Neuronal stem cell (in vitro differentiated cells): ENCODE measurements at regions not wholly inside any gene's neighbourhood (a gene's known extent, or its start where the extent isn't known, plus 50 kb on each side); places are given as distances from the start of the nearest gene placed in this dataset.

Source experiments
- DNase-seq: peaks from one replicate; pipeline ENCODE4 v3.0.0-alpha.2; 2013; ENCODE audit warnings: low spot score
- H2AFZ ChIP-seq: one replicate; pipeline ENCODE4 v1.6.1; 2013; ENCODE audit warnings: mild to moderate bottlenecking, low read length, inconsistent platforms
- H2AK5ac ChIP-seq: 2 replicates; pipeline ENCODE4 v1.6.1; 2013; ENCODE audit warnings: low read depth, mild to moderate bottlenecking, inconsistent platforms, low read length, moderate library complexity, mixed read lengths
- H2BK120ac ChIP-seq: 2 replicates; pipeline ENCODE4 v1.6.1; 2013; ENCODE audit warnings: low read depth, mild to moderate bottlenecking, inconsistent platforms, low read length, moderate library complexity, mixed read lengths
- H2BK12ac ChIP-seq: one replicate; pipeline ENCODE4 v1.6.1; 2013; ENCODE audit warnings: low read length, inconsistent platforms
- H2BK15ac ChIP-seq: 2 replicates; pipeline ENCODE4 v1.6.1; 2013; ENCODE audit warnings: mild to moderate bottlenecking, low read length, inconsistent platforms, mixed read lengths
- H2BK5ac ChIP-seq: one replicate; pipeline ENCODE4 v1.6.1; 2013; ENCODE audit warnings: inconsistent platforms, mild to moderate bottlenecking, low read length, moderate library complexity
- H3K14ac ChIP-seq: one replicate; pipeline ENCODE4 v1.6.1; 2013; ENCODE audit warnings: low read length, inconsistent platforms
- H3K18ac ChIP-seq: 2 replicates; pipeline ENCODE4 v1.6.1; 2013; ENCODE audit warnings: low read length, inconsistent platforms
- H3K23ac ChIP-seq: 2 replicates; pipeline ENCODE4 v1.6.1; 2013; ENCODE audit warnings: low read depth, mild to moderate bottlenecking, mixed read lengths, low read length, inconsistent platforms; ENCODE audit not compliant: poor library complexity
- H3K27ac ChIP-seq: replicated peaks from 3 replicates; pipeline ENCODE4 v1.5.1; 2013; ENCODE audit warnings: low read length, inconsistent platforms
- H3K27me3 ChIP-seq, 3 experiments: 2 replicates each; pipeline ENCODE4 v1.6.1; 2013; ENCODE audit warnings: low read length in 3 of 3, mild to moderate bottlenecking in 2 of 3, inconsistent platforms in 1 of 3, low read depth in 1 of 3, mixed read lengths in 1 of 3, moderate library complexity in 1 of 3; ENCODE audit not compliant: control insufficient read depth in 3 of 3, insufficient read depth in 3 of 3
- H3K36me3 ChIP-seq, 2 donors: replicated peaks in 1 of 2; 2 replicates each; pipeline ENCODE4 v1.6.1; 2013; ENCODE audit warnings: low read length in 2 of 2; ENCODE audit not compliant: control insufficient read depth in 2 of 2, insufficient read depth in 2 of 2
- H3K4ac ChIP-seq: 2 replicates; pipeline ENCODE4 v1.6.1; 2013; ENCODE audit warnings: inconsistent platforms, mild to moderate bottlenecking, low read length, moderate library complexity
- H3K4me1 ChIP-seq, 2 donors: 1 replicate in 1 of 2; 2 replicates in 1 of 2; pipeline ENCODE4 v1.6.1; 2013; ENCODE audit warnings: low read length in 2 of 2, low read depth in 1 of 2; ENCODE audit not compliant: control insufficient read depth in 2 of 2, insufficient read depth in 1 of 2
- H3K4me2 ChIP-seq: one replicate; pipeline ENCODE4 v1.6.1; 2013; ENCODE audit warnings: mild to moderate bottlenecking, low read length, inconsistent platforms; ENCODE audit not compliant: insufficient read depth, poor library complexity, severe bottlenecking
- H3K4me3 ChIP-seq, 2 donors: 2 replicates each; pipeline ENCODE4 v1.5.1; 2013; ENCODE audit warnings: low read length in 2 of 2, mild to moderate bottlenecking in 2 of 2, inconsistent platforms in 1 of 2, moderate library complexity in 1 of 2
- H3K79me1 ChIP-seq: one replicate; pipeline ENCODE4 v1.6.1; 2013; ENCODE audit warnings: low read depth, mild to moderate bottlenecking, inconsistent platforms, low read length, moderate library complexity
- H3K9ac ChIP-seq: one replicate; pipeline ENCODE4 v1.6.1; 2013; ENCODE audit warnings: mild to moderate bottlenecking, low read depth, low read length, inconsistent platforms; ENCODE audit not compliant: poor library complexity
- H3K9me3 ChIP-seq, 2 donors: replicated peaks in 1 of 2; 2 replicates each; pipeline versions ENCODE3 to v1.6.1; 2013; ENCODE audit warnings: low read length in 2 of 2, mild to moderate bottlenecking in 2 of 2, inconsistent platforms in 1 of 2, low read depth in 1 of 2, mixed read lengths in 1 of 2, moderate library complexity in 1 of 2; ENCODE audit not compliant: control insufficient read depth in 2 of 2, insufficient read depth in 1 of 2
- H4K8ac ChIP-seq: one replicate; pipeline ENCODE4 v1.6.1; 2013; ENCODE audit warnings: low read depth, mild to moderate bottlenecking, inconsistent platforms, low read length, moderate library complexity
- H4K91ac ChIP-seq: one replicate; pipeline ENCODE4 v1.6.1; 2013; ENCODE audit warnings: low read length, low read depth, mild to moderate bottlenecking, inconsistent platforms; ENCODE audit not compliant: poor library complexity
- WGBS, 2 donors: extraction: QIAGEN DNeasy Blood & Tissue Kit; methylation state at CpG; one replicate each; pipeline ENCODE4 v1.1.7; 2013; ENCODE audit warnings: missing lambda C conversion rate in 2 of 2, mixed read lengths in 1 of 2; ENCODE audit not compliant: insufficient read length in 2 of 2, insufficient replicate concordance in 1 of 2; ENCODE audit errors: extremely low coverage in 2 of 2; 5-methylcytosine and 5-hydroxymethylcytosine counted together

DNA sequence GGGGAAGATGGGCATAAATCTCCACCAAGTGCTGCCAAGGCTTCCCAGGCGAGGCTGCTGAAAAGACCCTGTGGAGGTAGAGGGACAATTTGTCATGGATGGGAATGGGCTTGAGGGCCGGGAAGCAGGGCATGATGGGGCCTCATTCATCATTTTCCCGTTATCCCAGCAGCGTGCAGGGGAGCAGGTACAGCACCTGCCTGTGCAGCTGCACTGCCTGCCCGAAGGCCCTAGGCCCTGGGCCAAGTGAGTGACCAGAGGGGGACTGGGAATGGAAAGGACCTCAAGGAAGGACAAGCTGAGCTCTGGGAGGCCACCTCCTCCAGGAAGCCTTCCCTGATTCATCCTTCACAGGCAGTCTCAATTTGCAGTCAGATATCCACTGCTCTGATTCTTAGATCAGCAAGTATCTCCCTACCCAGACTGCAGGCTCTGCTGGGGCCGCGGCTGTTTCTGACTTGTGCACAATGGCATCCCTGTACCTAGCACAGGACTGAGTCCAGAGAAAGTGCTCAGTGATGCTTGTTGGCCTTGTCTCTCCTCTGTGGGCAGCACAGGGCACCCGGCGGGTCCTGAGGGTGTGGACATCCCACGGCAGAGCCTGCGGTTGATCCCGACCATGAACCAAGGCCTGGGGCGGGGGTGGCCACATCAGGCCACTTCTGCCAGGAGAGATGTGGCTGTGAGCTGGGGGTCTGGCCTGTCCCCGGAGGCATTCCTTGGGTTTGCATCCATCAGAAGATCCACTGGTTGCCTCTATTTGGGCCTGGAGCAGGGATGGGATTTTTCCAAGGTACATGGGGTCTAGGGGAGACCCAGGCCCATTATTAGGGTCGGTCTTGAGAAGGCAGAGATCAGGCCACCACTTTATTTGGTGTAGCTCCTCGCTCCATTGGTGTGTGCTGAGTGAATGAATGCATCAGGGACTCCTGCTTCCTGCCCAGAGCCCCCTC lies 167.3 kb upstream of the RTL1 start:
- Histone ChIP-seq H3K36me3 (no peaks in the 10 kb centered on the region), H4K8ac (no peak overlapping the region), H3K4me2 (no peak overlapping the region), H3K79me1 (no peaks in the 10 kb centered on the region), H3K23ac (peak overlapping the region; percentile 17), H3K4ac (no peak overlapping the region), H3K27me3 (peaks cover 0 to 10% (median 4%) of the 10 kb centered on the region in 3 experiments), H3K27ac (no peak overlapping the region), H2BK12ac (no peak overlapping the region), H3K4me3 (no peak overlapping the region), H4K91ac (peak overlapping the region; percentile 83), H2AFZ (no peak overlapping the region), H3K9ac (no peak overlapping the region), H3K9me3 (peaks cover 0 to 5% of the 10 kb centered on the region in 2 donors), H2BK5ac (no peak overlapping the region), H2BK15ac (no peak overlapping the region), H3K18ac (peak overlapping the region; percentile 84), H2AK5ac (peak overlapping the region; percentile 44), H3K4me1 (peaks cover 9 to 14% of the 10 kb centered on the region in 2 donors), H2BK120ac (no peak overlapping the region), H3K14ac (peak overlapping the region; percentile 86)
- DNase-seq = no peak
- WGBS, 2 donors = no CpG with 5 or more reads among the region's 16 CpGs

- no peak for DNase-seq
- no peaks in the 10 kb centered on the region for H3K79me1 ChIP-seq
- H4K8ac ChIP-seq = no peak overlapping the region
- H3K9ac ChIP-seq = no peak overlapping the region
- no peak overlapping the region for H3K4me3 ChIP-seq
- no peak overlapping the region for H2BK120ac ChIP-seq
- H2BK5ac ChIP-seq = no peak overlapping the region
- no peak overlapping the region for H2BK12ac ChIP-seq
- peak overlapping the region; percentile 86 for H3K14ac ChIP-seq
- no peaks in the 10 kb centered on the region for H3K36me3 ChIP-seq
- H3K18ac ChIP-seq = peak overlapping the region; percentile 84
- H3K27me3 ChIP-seq = peaks cover 0 to 14% (median 11%) of the 10 kb centered on the region in 3 experiments
- H3K4ac ChIP-seq = no peak overlapping the region
- H4K91ac ChIP-seq = peak overlapping the region; percentile 83
- H3K27ac ChIP-seq = no peak overlapping the region
- H3K23ac ChIP-seq = peak overlapping the region; percentile 17
- peaks cover 0 to 5% of the 10 kb centered on the region in 2 donors for H3K9me3 ChIP-seq
- H2AK5ac ChIP-seq = peak overlapping the region; percentile 44
- H3K4me1 ChIP-seq = peaks cover 9 to 16% of the 10 kb centered on the region in 2 donors
- no CpG with 5 or more reads among the region's 12 CpGs for WGBS, 2 donors
- no peak overlapping the region for H3K4me2 ChIP-seq
- H2AFZ ChIP-seq = no peak overlapping the region
- no peak overlapping the region for H2BK15ac ChIP-seq
Measured at GRCh38 chr14:101071493-101071906, 168.0 kb upstream of the RTL1 start.

GRCh38 chr14:101072070-101072469 lies 168.5 kb upstream of the RTL1 start:
- Histone ChIP-seq H3K4me3 (no peak overlapping the region), H4K91ac (no peak overlapping the region), H2BK120ac (no peak overlapping the region), H3K27me3 (peaks cover 0 to 17% (median 17%) of the 10 kb centered on the region in 3 experiments), H3K27ac (no peak overlapping the region), H3K14ac (no peak overlapping the region), H3K4ac (no peak overlapping the region), H2AK5ac (peak overlapping the region; percentile 90), H2BK5ac (no peak overlapping the region), H2BK12ac (no peak overlapping the region), H2BK15ac (no peak overlapping the region), H3K4me1 (peaks cover 9 to 21% of the 10 kb centered on the region in 2 donors), H2AFZ (peak overlapping the region; percentile 19), H3K23ac (no peak overlapping the region), H3K18ac (no peak overlapping the region), H3K9ac (no peak overlapping the region), H3K36me3 (no peaks in the 10 kb centered on the region), H3K79me1 (no peaks in the 10 kb centered on the region), H3K9me3 (peaks cover 0 to 2% of the 10 kb centered on the region in 2 donors), H3K4me2 (no peak overlapping the region), H4K8ac (no peak overlapping the region)
- no CpG with 5 or more reads among the region's 10 CpGs for WGBS, 2 donors
- DNase-seq = no peak

- H2AFZ ChIP-seq = peak overlapping the region; percentile 19
- H3K23ac ChIP-seq = no peak overlapping the region
- no peak overlapping the region for H3K27ac ChIP-seq
- H2BK5ac ChIP-seq = no peak overlapping the region
- H3K18ac ChIP-seq = peak overlapping the region; percentile 71
- H3K79me1 ChIP-seq = no peaks in the 10 kb centered on the region
- no peaks in the 10 kb centered on the region for H3K9me3 ChIP-seq
- H4K8ac ChIP-seq = no peak overlapping the region
- H3K14ac ChIP-seq = no peak overlapping the region
- WGBS, 2 donors = no CpG with 5 or more reads among the region's 16 CpGs
- peak overlapping the region; percentile 90 for H2AK5ac ChIP-seq
- no peak overlapping the region for H3K4ac ChIP-seq
- H2BK12ac ChIP-seq = no peak overlapping the region
- H3K36me3 ChIP-seq = no peaks in the 10 kb centered on the region
- no peak overlapping the region for H4K91ac ChIP-seq
- no peak overlapping the region for H3K9ac ChIP-seq
- no peak overlapping the region for H2BK15ac ChIP-seq
- DNase-seq = no peak
- peaks cover 9 to 25% of the 10 kb centered on the region in 2 donors for H3K4me1 ChIP-seq
- H2BK120ac ChIP-seq = no peak overlapping the region
- H3K27me3 ChIP-seq = peaks cover 0 to 21% (median 15%) of the 10 kb centered on the region in 3 experiments
- H3K4me3 ChIP-seq = no peak overlapping the region
- no peak overlapping the region for H3K4me2 ChIP-seq
Measured at GRCh38 chr14:101072531-101072930, 169.0 kb upstream of the RTL1 start.
